ENCODE measurements at regions not wholly inside any gene's neighbourhood (a gene's known extent, or its start where the extent isn't known, plus 50 kb on each side); places are given as distances from the start of the nearest gene placed in this dataset.

GRCh38 chr6:120852293-120852849 is 481.9 kb downstream of the TBC1D32 start (continued):
- no peak for TF ChIP-seq CHD7 (IDR thresholded peaks at IDR 0.05; ENCODE audit: insufficient replicate concordance, low read length)
- no peak for TF ChIP-seq EZH2 (IDR thresholded peaks at IDR 0.05; ENCODE audit: low read depth, low read length, severe bottlenecking)
- TF ChIP-seq CTBP2 (IDR thresholded peaks at IDR 0.05; ENCODE audit: borderline replicate concordance, insufficient read depth, insufficient read length, low read length) = no peak
- TF ChIP-seq CHD2 (IDR thresholded peaks at IDR 0.05; ENCODE audit: low read length) = no peak
